Ectodermal cell (in vitro differentiated cells): ENCODE measurements at regions not wholly inside any gene's neighbourhood (a gene's known extent, or its start where the extent isn't known, plus 50 kb on each side); places are given as distances from the start of the nearest gene placed in this dataset.
"Not testable (repeated sequence)": the region's sequence is repeated elsewhere in the genome, so short reads cannot be mapped to it uniquely, and the experiment has no call there.

Source experiments
- H3K27ac ChIP-seq: 2 replicates; pipeline ENCODE4 v1.7.0; 2013; ENCODE audit warnings: mild to moderate bottlenecking, low read depth, low read length; ENCODE audit not compliant: insufficient read depth, poor library complexity, severe bottlenecking
- H3K27me3 ChIP-seq: 2 replicates; pipeline ENCODE4 v1.7.0; 2013; ENCODE audit warnings: mild to moderate bottlenecking, low read length; ENCODE audit not compliant: insufficient read depth, control insufficient read depth, poor library complexity, severe bottlenecking
- H3K36me3 ChIP-seq: one replicate; pipeline ENCODE4 v1.7.0; 2013; ENCODE audit warnings: low read length; ENCODE audit not compliant: control insufficient read depth, insufficient read depth
- H3K4me1 ChIP-seq: one replicate; pipeline ENCODE4 v1.7.0; 2013; ENCODE audit warnings: low read length; ENCODE audit not compliant: control insufficient read depth, insufficient read depth
- H3K4me3 ChIP-seq: 2 replicates; pipeline ENCODE4 v1.7.0; 2013; ENCODE audit warnings: low read depth, low read length, control low read depth; ENCODE audit not compliant: insufficient read depth
- H3K9me3 ChIP-seq: 2 replicates; pipeline ENCODE4 v1.7.0; 2013; ENCODE audit warnings: mild to moderate bottlenecking, low read length, moderate library complexity; ENCODE audit not compliant: control insufficient read depth
- WGBS, 2 experiments: methylation state at CpG; one replicate each; pipeline ENCODE4 v1.1.7; 2013; ENCODE audit warnings: missing lambda C conversion rate in 2 of 2; 5-methylcytosine and 5-hydroxymethylcytosine counted together

GRCh38 chr6:65984089-65984488 lies 277.1 kb upstream of the EYS start:
- H3K4me3 ChIP-seq = no peak overlapping the region
- H3K4me1 ChIP-seq = no peaks in the 10 kb centered on the region
- H3K36me3 ChIP-seq = no peaks in the 10 kb centered on the region
- no peaks in the 10 kb centered on the region for H3K27me3 ChIP-seq
- no peaks in the 10 kb centered on the region for H3K9me3 ChIP-seq
- 79 to 89% methylated on average over 1 to 2 of the region's 2 CpGs for WGBS, 2 experiments
- no peak overlapping the region for H3K27ac ChIP-seq

- no peaks in the 10 kb centered on the region for H3K4me1 ChIP-seq
- H3K27me3 ChIP-seq = no peaks in the 10 kb centered on the region
- no peaks in the 10 kb centered on the region for H3K9me3 ChIP-seq
- 98 to 100% methylated on average over 2 of the region's 2 CpGs for WGBS, 2 experiments
- no peak overlapping the region for H3K27ac ChIP-seq
- H3K4me3 ChIP-seq = no peak overlapping the region
- H3K36me3 ChIP-seq = no peaks in the 10 kb centered on the region
Observed at GRCh38 chr6:65979120-65979519, 272.1 kb upstream of the EYS start.

DNA sequence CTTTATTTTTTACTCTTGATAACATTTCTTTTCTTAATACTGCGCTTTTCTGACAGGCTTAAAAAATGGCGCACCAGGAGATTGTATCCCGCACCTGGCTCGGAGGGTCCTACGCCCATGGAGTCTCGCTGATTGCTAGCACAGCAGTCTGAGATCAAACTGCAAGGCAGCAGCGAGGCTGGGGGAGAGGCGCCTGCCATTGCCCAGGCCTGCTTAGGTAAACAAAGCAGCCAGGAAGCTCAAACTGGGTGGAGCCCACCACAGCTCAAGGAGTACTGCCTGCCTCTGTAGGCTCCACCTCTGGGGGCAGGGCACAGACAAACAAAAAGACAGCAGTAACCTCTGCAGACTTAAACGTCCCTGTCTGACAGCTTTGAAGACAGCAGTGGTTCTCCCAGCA lies 264.2 kb upstream of the EYS start:
- not testable (repeated sequence) for H3K9me3 ChIP-seq, H3K36me3 ChIP-seq, H3K4me3 ChIP-seq, H3K27ac ChIP-seq, H3K4me1 ChIP-seq, H3K27me3 ChIP-seq
- WGBS, 2 experiments = 84 to 93% methylated on average over 7 to 9 of the region's 9 CpGs

GRCh38 chr6:65964261-65964660 lies 257.2 kb upstream of the EYS start:
- no peaks in the 10 kb centered on the region for H3K36me3 ChIP-seq
- no peaks in the 10 kb centered on the region for H3K9me3 ChIP-seq
- H3K4me3 ChIP-seq = no peak overlapping the region
- no peaks in the 10 kb centered on the region for H3K27me3 ChIP-seq
- H3K27ac ChIP-seq = no peak overlapping the region
- no peaks in the 10 kb centered on the region for H3K4me1 ChIP-seq

DNA sequence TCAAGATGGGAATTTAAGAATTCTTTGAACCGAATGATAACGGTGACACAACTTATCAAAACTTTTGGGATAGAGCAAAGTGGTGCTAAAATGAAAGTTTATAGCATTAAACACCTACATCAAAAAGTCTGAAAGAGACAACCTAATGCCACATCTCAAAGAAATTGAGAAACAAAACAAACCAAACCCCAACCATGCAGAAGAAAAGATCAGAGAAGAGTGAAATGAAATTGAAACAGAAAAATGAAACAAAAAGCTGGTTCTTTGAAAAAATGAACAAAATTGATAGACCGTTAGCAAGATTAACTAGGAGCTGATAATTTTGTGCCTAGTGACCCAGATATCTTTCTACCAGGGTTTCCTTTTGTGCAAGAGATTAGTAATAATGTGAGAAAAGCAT lies 248.0 kb upstream of the EYS start:
- Histone ChIP-seq H3K4me1 (no peaks in the 10 kb centered on the region), H3K36me3 (no peaks in the 10 kb centered on the region), H3K27ac (no peak overlapping the region), H3K27me3 (no peaks in the 10 kb centered on the region), H3K9me3 (no peaks in the 10 kb centered on the region), H3K4me3 (no peak overlapping the region)
- 85 to 100% methylated on average over 1 to 3 of the region's 3 CpGs for WGBS, 2 experiments

DNA sequence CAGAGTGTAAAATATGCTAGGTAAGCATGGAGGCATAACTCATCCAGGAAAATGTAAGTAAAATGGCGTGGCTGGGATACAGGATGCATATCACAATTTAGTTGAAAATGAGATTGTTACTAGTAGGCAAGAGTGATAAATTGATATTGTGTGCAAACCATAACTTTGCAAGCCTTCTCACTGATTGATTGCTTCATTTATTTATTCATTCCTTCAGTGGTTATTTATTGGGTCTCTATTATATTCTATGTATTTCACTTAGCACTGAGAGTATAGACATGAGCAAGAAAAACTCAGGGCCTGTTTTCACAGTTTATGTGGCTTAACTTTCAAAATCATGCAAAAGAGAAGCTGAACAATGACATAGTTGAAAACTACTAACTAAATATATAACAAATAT lies 241.0 kb upstream of the EYS start:
- Histone ChIP-seq H3K27ac (no peak overlapping the region), H3K9me3 (no peaks in the 10 kb centered on the region), H3K4me1 (no peaks in the 10 kb centered on the region), H3K4me3 (no peak overlapping the region), H3K27me3 (no peaks in the 10 kb centered on the region), H3K36me3 (no peaks in the 10 kb centered on the region)
- WGBS, 2 experiments = 87 to 97% methylated on average over 1 of the region's 1 CpG

DNA sequence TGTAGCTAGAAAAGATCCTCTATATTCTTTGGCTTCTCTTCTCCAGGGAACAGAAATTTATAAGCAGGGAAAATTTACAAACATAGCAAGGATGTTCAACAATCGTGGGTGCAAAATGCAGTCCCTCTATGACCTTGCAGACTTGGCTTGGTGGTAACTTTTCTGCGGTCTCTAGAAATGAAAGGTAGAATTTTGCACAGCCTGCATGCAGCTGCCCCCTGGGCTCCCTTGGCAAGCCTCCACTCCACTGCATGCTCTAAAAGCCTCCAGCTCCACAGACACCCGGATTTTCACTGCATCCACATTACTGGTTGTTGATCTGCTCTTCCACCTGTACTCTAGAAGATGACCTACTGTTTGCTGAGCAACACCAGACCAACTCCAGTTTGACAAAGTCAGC lies 236.5 kb upstream of the EYS start:
- Histone ChIP-seq H3K27ac (no peak overlapping the region), H3K9me3 (no peaks in the 10 kb centered on the region), H3K27me3 (no peaks in the 10 kb centered on the region), H3K4me1 (no peaks in the 10 kb centered on the region), H3K4me3 (no peak overlapping the region), H3K36me3 (no peaks in the 10 kb centered on the region)
- 90% methylated on average over 3 of the region's 3 CpGs for WGBS, 2 experiments

DNA sequence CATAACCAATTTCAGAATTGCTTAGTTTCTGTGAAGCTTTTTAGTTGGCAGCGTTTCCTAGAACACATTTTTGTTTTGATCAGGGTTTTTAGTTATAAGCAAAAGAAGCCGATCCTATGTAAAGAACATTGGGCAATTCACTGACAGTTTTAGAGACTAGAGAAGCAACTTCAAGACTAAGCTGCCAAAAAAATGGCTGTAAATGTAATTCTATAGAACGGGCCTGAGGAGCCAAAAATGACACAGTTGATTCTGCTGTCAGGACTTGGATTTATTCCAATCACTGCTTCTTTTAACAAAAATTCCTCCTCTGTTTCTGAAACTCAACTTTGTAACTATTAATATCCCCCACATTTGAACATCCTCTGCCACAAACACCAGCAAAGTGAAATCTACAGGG lies 236.0 kb upstream of the EYS start:
- H3K9me3 ChIP-seq = no peaks in the 10 kb centered on the region
- no peaks in the 10 kb centered on the region for H3K36me3 ChIP-seq
- no peak overlapping the region for H3K27ac ChIP-seq
- no peaks in the 10 kb centered on the region for H3K27me3 ChIP-seq
- H3K4me3 ChIP-seq = no peak overlapping the region
- no peaks in the 10 kb centered on the region for H3K4me1 ChIP-seq
- WGBS, 2 experiments = 93 to 94% methylated on average over 3 of the region's 3 CpGs

DNA sequence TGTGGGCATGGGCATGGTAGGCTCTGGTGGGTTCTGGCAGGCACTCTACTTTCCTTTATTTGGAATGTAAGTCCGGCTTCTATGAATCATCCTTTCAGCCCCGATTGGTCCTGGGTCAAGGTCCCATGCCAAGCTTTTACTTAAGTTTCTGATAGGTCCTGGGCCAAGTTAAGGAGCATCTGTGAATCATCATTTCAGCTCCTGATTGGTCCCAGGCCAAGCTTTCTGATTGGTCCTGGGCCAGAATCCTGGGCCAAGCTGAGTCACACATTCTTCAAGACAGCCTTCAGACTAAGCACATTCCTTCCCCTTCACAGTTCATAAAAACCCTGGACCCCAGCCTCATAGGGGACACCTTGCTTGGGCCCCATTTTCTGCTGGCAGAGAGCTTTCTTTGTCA lies 231.0 kb upstream of the EYS start:
- Histone ChIP-seq H3K4me3 (no peak overlapping the region), H3K36me3 (no peaks in the 10 kb centered on the region), H3K27ac (no peak overlapping the region), H3K4me1 (no peaks in the 10 kb centered on the region), H3K9me3 (no peaks in the 10 kb centered on the region), H3K27me3 (no peaks in the 10 kb centered on the region)
- 91 to 93% methylated on average over 2 of the region's 2 CpGs for WGBS, 2 experiments

DNA sequence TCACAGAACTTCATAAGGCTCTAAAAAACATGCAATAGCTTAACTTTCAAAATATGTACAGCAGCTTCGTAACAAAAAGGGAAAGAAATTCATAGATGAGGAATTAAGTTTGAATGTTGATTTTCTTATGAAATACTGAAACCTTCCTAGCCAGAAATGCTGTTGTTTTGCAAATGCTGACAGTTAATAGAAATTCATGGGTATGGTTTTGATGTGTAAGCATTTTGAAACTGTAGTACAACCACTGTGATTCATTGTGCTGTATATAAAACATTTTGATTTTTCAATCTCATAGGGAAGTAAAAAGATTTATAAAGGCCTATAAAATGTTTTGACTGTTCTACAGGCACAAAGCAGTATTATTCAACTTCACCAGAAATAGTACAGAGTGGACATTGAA lies 228.4 kb upstream of the EYS start:
- H3K4me1 ChIP-seq = no peaks in the 10 kb centered on the region
- WGBS, 2 experiments = 100% methylated on average over 1 of the region's 1 CpG; no CpG with 5 or more reads in 1 of the 2 experiments
- no peaks in the 10 kb centered on the region for H3K9me3 ChIP-seq
- no peak overlapping the region for H3K27ac ChIP-seq
- no peaks in the 10 kb centered on the region for H3K27me3 ChIP-seq
- H3K4me3 ChIP-seq = no peak overlapping the region
- no peaks in the 10 kb centered on the region for H3K36me3 ChIP-seq

DNA sequence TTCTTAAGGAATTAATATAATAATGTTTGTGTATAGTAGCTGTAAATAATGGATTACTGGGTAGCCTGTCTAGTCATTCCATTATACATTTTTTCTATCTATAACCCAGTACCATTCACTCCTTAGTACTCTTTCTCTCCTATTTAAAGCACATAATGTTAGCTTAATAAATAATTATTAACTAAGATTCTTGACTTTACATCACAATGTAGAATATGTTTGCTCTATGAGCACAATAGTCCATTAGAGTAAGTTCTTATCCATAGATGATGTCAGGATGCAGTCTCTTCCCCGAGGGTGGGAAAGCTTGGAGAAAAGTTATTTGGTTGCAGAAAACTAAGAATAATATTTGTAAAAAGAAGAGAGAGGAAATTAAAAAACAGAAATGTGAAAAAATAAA lies 226.4 kb upstream of the EYS start:
- WGBS, 2 experiments = 97 to 100% methylated on average over 1 of the region's 1 CpG
- Histone ChIP-seq H3K4me1 (no peaks in the 10 kb centered on the region), H3K27me3 (no peaks in the 10 kb centered on the region), H3K27ac (no peak overlapping the region), H3K4me3 (no peak overlapping the region), H3K9me3 (no peaks in the 10 kb centered on the region), H3K36me3 (no peaks in the 10 kb centered on the region)
